MCF 10A (cell line): ENCODE measurements at regions not wholly inside any gene's neighbourhood (a gene's known extent, or its start where the extent isn't known, plus 50 kb on each side); places are given as distances from the start of the nearest gene placed in this dataset.

Source experiments
- BruUV-seq: library from RNA; stranded (reverse); fragments of 400-500 nt; replicated peaks from 2 replicates; lab custom pipeline; 2021; lab: Mats Ljungman, UMichigan
- CTCF ChIA-PET: fragments of 300-600 bp; sonication (Branson Sonifier 250); formaldehyde crosslinking; extraction: SDS; loops from one replicate; lab custom pipeline; 2021; ENCODE audit warnings: antibody characterized with exemption, inconsistent platforms; lab: Yijun Ruan, JAX
- POLR2A ChIA-PET: fragments of 300-600, 350-650 bp; sonication (Branson Sonifier 250); formaldehyde crosslinking; extraction: SDS; loops from one replicate; lab custom pipeline; 2020; ENCODE audit warnings: antibody characterized with exemption, inconsistent platforms; lab: Yijun Ruan, JAX
- DNase-seq: peaks from one replicate; pipeline ENCODE4 v3.0.0-alpha.2; 2018; ENCODE audit not compliant: unreplicated experiment
- H3K27ac Mint-ChIP-seq: one replicate; pipeline ENCODE4 v1.8.0; 2022; ENCODE audit warnings: mild to moderate bottlenecking, low read depth, mixed read lengths; ENCODE audit not compliant: unreplicated experiment
- H3K27me3 Mint-ChIP-seq: one replicate; pipeline ENCODE4 v1.8.0; 2022; ENCODE audit warnings: mixed read lengths; ENCODE audit not compliant: insufficient read depth, unreplicated experiment
- H3K36me3 Mint-ChIP-seq: one replicate; pipeline ENCODE4 v1.8.0; 2022; ENCODE audit warnings: mild to moderate bottlenecking, moderate library complexity, mixed read lengths; ENCODE audit not compliant: insufficient read depth, unreplicated experiment
- H3K4me1 Mint-ChIP-seq: one replicate; pipeline ENCODE4 v1.8.0; 2022; ENCODE audit warnings: mixed read lengths; ENCODE audit not compliant: insufficient read depth, unreplicated experiment
- H3K4me3 Mint-ChIP-seq: one replicate; pipeline ENCODE4 v1.8.0; 2022; ENCODE audit warnings: mild to moderate bottlenecking, moderate library complexity, mixed read lengths; ENCODE audit not compliant: unreplicated experiment
- H3K9me3 Mint-ChIP-seq: one replicate; pipeline ENCODE4 v1.8.0; 2022; ENCODE audit warnings: mixed read lengths; ENCODE audit not compliant: unreplicated experiment
- intact Hi-C: fragments of 100-400 bp; cut with micrococcal nuclease; formaldehyde crosslinking; loops from 2 replicates; pipeline ENCODE4 v1.14.1; 2022
- TF ChIP-seq, protein P1 (sequence below): fragments of 200-600 bp; IDR thresholded peaks from one replicate; pipeline ENCODE4 v1.8.0; 2022; ENCODE audit warnings: antibody characterized with exemption, mild to moderate bottlenecking; ENCODE audit not compliant: unreplicated experiment

DNA sequence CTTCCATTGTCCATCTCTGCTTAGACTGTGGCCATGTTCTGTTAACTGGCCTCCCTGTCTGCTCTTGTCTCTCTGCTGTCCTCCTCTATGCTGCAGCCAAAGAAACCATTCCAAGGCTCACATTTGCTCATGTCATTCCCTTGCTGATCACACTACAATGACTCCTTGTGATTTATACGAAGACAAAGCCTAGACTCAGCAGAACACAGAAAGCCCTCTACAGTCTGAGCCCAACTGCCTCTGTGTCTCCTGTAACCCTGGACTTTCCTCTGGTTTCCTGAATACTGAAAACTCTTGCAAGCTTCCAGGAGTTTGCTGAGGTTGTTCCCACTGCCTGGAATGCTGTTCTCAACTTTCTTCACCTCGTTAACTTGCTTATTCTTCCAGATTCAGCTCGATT lies 191.8 kb downstream of the TMEM38B start:
- CTCF ChIA-PET, result interaction anchor here (0.6 to 5.7 kb wide), 3 partner anchors 44 to 1283 kb away, joined by 3 to 122 read pairs (median 3); no protein-coding TSS in a partner anchor
- Mint-ChIP-seq H3K9me3 (no peaks in the 10 kb centered on the region), H3K4me3 (no peak overlapping the region), H3K27me3 (peaks cover 13% of the 10 kb centered on the region), H3K27ac (no peak overlapping the region), H3K36me3 (no peaks in the 10 kb centered on the region), H3K4me1 (no peaks in the 10 kb centered on the region)
- no TSS peak for BruUV-seq
- intact Hi-C loops, result no loop called here
- POLR2A ChIA-PET, result no interaction called here
- DNase-seq, result no peak
- TF ChIP-seq, protein P1, sequence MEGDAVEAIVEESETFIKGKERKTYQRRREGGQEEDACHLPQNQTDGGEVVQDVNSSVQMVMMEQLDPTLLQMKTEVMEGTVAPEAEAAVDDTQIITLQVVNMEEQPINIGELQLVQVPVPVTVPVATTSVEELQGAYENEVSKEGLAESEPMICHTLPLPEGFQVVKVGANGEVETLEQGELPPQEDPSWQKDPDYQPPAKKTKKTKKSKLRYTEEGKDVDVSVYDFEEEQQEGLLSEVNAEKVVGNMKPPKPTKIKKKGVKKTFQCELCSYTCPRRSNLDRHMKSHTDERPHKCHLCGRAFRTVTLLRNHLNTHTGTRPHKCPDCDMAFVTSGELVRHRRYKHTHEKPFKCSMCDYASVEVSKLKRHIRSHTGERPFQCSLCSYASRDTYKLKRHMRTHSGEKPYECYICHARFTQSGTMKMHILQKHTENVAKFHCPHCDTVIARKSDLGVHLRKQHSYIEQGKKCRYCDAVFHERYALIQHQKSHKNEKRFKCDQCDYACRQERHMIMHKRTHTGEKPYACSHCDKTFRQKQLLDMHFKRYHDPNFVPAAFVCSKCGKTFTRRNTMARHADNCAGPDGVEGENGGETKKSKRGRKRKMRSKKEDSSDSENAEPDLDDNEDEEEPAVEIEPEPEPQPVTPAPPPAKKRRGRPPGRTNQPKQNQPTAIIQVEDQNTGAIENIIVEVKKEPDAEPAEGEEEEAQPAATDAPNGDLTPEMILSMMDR, result no peak

GRCh38 chr9:105887679-105888078 lies 193.3 kb downstream of the TMEM38B start:
- ChIA-PET CTCF (interaction anchor here (0.9 to 5.7 kb wide), 3 partner anchors 10 to 45 kb away, joined by 3 to 122 read pairs (median 3); no protein-coding TSS in a partner anchor), POLR2A (interaction anchor here (0.6 kb wide), 1 partner anchor 8 kb away, joined by 3 read pairs; no protein-coding TSS in a partner anchor)
- peaks cover 13% of the 10 kb centered on the region for H3K27me3 Mint-ChIP-seq
- no peak overlapping the region for H3K27ac Mint-ChIP-seq
- no peaks in the 10 kb centered on the region for H3K36me3 Mint-ChIP-seq
- H3K9me3 Mint-ChIP-seq, result no peaks in the 10 kb centered on the region
- BruUV-seq, result no TSS peak
- no peak for DNase-seq
- intact Hi-C loops, result no loop called here
- H3K4me3 Mint-ChIP-seq, result no peak overlapping the region
- TF ChIP-seq, protein P1, result no peak
- H3K4me1 Mint-ChIP-seq, result no peaks in the 10 kb centered on the region

DNA sequence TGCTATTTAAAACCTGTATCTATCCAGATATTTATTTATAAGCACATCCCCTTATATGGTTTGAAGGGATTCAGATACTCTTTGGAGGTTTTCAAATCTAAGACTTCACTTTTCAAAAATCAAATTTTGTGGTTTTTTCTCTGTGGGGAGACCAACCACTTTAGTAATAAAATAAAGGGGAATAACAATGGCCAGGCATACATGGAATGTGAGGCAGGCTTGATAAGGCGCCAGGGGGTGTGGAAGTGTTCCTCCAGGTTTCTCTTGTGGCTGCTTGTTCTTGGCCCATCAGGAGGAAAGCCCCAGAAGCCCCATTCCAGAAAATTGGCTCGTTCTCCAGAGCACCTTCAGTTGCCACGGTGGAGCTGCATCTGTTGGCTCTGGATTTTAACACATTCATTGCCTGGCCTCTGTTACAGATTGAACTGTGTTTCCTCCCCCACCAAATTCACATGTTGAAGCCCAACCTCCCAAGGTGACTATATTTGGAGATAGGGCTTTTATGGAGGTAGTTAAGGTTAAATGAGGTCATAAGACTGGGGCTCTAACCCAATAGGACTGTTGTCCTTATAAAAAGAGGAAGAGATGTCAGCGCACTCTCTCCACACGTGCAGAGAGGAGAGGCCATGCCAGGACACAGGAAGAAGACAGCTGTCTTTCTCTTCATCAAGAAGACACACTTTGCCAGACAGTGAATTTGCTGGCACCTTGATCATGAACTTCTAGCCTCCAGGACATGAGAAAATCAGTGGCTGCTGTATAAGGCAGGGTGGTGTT lies 195.9 kb downstream of the TMEM38B start:
- CTCF ChIA-PET, result interaction anchor here (4.4 kb wide), 1 partner anchor 7 kb away, joined by 34 read pairs; no protein-coding TSS in a partner anchor
- TF ChIP-seq, protein P1, result no peak
- no peak for DNase-seq
- BruUV-seq, result no TSS peak
- Mint-ChIP-seq H3K9me3 (no peaks in the 10 kb centered on the region), H3K27me3 (no peaks in the 10 kb centered on the region), H3K27ac (no peak overlapping the region), H3K4me3 (no peak overlapping the region), H3K36me3 (no peaks in the 10 kb centered on the region), H3K4me1 (no peaks in the 10 kb centered on the region)
- intact Hi-C loops, result no loop called here
- POLR2A ChIA-PET, result no interaction called here

DNA sequence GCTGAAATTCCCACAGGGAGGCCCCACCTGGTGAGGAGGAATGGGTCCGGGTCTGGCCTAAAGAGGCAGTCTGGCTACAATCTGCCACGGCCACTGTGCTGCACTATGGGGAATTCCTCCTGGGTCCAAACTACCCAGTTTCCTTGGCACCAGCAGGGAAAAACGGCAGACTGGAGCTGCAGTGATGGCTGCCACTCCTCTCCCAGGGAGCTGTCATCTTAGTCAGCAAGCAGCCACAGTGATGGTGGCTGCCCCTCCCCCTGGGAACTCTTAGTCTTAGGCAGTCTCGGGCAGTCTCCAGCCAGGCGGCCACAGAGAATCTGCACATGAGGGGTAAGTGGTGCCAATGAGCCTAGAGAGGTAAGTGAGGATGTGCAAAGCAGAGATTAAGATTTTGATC lies 205.8 kb downstream of the TMEM38B start:
- Mint-ChIP-seq H3K27me3 (no peaks in the 10 kb centered on the region), H3K27ac (no peak overlapping the region), H3K4me1 (no peaks in the 10 kb centered on the region), H3K9me3 (no peaks in the 10 kb centered on the region), H3K4me3 (no peak overlapping the region), H3K36me3 (no peaks in the 10 kb centered on the region)
- ChIA-PET CTCF (interaction anchor here (0.6 to 1.3 kb wide), 6 partner anchors 10 to 1338 kb away, joined by 3 to 5 read pairs (median 4); no protein-coding TSS in a partner anchor), POLR2A (no interaction called here)
- TF ChIP-seq, protein P1, result no peak
- no TSS peak for BruUV-seq
- intact Hi-C loops, result loop anchor here (2.0 to 5.0 kb wide), 3 partner anchors 749 to 1272 kb away; partner anchors contain the start of gene ZNF462
- DNase-seq, result no peak
